GM19455 (cell line): ENCODE measurements at regions not wholly inside any gene's neighbourhood (a gene's known extent, or its start where the extent isn't known, plus 50 kb on each side); places are given as distances from the start of the nearest gene placed in this dataset.

ENCODE experiments used
- ATAC-seq: cut with Tn5 transposase; IDR thresholded peaks from one replicate; pipeline ENCODE4 v1.9.1; 2021; ENCODE audit not compliant: unreplicated experiment

DNA sequence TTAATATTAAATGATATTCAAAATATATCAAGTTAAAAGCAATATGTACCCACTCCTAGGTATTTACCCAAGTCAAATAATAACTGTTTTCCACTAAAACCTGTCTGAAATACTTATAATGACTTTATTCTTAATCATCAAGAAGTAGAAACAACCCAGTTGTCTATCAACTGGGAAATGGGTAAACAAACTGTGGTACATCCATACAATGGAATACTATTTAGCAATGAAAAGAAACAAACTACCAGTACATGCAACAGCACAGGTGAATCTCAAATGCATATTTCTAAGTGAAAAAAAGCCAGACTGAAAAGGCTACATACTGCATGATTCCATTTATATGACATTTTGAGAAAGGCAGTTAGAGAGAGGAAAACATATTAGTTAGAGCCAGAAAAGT is 559.9 kb downstream of the MBD2 start:
- no peak for ATAC-seq

DNA sequence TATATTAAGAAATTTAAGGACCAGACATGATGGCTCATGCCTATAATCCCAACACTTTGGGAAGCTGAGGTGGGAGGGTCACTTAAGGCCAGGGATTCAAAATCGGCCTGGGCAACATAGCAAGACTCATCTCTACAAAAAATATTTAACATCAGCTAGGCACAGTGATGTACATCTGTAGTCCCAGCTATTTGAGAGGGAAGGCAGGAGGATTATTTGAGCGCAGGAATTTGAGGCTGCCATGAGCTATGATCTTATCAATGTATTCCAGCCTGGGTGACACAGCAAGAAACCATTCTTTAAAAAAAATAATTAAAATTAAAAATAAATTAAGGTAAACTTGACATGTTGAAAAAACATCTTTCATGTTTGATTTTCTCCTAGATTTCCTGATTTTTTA is 564.2 kb downstream of the MBD2 start:
- ATAC-seq = no peak

DNA sequence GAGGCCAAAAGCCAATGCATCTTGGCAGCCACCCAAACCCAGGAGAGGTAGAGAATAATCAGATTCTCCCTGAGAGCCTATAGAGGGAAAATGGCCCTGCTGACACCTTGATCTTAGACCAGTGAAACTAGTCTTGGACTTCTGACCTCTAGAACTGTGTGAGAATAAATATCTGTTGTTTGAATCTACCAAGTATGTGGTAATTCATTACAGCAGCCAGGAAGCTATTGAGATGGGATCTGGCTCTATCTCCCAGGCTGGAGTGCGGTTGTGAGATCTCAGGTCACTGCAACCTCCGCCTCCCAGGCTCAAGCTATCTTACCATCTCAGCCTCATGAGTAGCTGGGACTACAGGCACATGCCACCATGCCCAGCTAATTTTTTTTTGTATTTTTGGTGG is 567.2 kb downstream of the MBD2 start:
- no peak for ATAC-seq

DNA sequence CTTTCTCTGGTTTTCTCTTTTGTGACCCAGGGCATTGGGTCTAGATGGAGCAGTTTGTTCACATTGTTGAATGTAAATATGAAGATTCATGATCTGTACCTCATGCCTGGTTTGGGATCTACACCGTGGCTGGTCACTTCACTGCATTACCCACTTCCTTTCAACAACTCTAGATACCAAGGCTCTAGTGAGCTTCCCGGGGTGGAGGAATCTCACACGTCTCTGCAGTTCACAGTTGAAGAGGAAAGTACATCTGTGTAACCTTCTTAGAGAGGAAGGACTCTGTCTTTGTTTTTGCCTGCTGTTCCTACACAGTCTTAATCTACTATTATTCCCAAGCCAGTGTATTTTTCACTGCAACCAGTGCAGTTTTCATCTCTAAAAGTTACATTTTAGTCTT is 574.8 kb downstream of the MBD2 start:
- ATAC-seq = no peak

DNA sequence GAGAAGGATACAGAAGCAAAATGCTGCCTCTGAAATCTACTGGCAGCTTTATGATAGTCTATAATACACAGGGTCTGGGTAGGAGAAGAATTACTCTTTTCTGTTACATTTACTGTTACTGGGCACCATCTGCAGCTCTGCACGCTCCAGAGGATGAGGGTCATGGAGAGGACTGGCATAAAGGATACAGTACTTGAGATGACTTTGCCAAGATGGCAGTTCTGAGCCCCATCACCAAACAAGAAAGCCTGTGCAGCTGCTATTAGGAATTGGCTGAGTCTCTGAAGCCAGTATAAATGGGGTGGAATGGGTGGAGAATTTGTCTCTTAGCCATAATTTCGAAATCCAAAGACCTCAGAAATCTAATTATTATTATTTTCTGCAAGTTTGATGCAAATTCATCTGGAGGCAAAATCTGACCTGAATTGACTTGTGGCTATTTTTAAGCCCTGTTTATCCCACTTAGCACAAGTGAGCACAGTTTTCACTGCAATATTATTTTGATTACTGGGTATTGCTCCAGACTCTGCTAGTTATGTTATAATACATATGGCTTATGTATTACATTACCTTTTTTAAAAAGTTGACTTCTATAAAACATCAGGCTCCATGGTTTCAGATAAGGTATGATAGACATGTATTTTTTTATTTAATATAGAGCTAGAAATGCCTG is 579.5 kb downstream of the MBD2 start:
- ATAC-seq = no peak

DNA sequence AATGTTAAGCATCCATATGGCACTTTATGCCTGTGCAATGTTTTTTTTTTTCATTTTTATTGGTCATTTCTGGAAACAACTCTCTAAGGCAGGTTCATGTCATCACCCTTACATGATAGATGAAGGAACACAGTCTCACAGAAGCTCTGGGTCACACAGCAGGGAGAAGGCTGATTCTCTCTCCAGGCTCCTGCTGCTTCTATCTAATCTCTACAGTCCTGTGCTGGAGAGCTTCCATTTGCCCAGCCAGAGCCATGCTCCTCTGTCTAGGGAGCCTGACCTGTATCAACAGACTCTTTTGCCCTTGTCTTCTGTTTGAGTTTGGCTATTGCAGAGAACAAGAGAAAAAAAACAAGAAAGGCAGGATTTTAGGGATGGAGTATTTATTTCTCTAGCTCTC is 584.8 kb downstream of the MBD2 start:
- no peak for ATAC-seq

DNA sequence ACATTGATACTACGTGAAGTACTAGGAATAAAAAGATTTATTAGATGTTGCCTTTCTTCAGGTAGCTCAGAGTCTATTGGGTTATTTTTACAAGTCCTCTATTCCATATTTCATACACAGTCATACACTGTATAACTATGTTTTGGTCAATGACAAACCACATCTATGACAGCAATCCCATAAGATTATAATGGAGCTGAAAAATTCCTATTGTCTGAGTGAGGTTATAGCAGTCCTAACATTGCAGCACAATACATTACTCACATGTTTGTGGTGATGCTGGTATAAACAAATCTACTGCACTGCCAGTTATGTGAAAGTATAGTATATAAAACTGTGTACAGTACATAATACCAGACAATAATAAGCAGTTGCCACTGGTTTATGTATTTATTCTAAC is 595.1 kb downstream of the MBD2 start:
- ATAC-seq = no peak

DNA sequence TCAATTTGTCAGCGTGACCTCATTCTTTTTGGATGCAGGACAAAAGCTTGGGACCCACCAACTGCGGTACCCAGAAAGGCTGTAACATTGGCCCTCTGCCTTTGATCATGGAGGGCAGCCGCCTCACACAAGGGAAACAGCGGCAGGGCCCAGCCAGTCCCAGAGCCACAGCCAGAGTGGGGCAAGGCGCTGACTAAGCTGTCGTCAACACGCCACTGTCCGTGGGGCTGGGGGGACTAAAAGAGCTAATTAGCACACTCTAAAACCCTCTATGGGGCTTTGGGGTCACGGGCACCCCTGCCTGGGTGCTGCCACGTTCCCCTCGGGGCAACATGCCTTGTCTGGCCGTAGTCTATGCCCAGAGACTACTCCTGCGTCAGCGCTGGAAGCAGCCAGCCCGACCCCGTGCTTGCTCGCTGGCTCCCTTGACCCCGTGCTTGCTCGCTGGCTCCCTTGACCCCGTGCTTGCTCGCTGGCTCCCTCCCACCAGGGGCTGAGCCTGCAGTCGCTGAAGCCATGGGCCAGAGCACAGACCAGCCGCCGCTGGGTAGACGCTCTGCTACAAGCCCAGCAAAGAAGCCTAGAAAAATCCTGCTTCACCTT is 598.4 kb downstream of the MBD2 start:
- ATAC-seq = no peak

DNA sequence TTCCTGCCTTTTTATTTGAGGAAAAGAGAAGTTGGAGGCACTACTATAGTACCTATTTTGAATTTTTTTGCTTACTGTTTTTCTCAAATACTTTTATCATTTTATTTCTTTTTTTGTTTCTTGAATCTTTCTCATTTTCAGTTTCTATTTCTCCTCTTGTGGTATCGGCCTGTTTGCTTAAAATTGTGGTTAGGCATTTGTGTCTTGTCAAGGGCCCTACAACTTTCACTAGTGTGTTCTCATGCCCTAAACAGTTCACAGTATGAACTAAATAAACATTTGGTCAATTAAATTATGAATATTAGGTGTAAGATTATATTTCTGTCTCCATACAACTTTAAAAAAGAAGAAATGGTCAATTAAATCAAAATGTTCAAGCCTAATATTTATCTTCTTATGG is 613.5 kb downstream of the MBD2 start:
- ATAC-seq = no peak

DNA sequence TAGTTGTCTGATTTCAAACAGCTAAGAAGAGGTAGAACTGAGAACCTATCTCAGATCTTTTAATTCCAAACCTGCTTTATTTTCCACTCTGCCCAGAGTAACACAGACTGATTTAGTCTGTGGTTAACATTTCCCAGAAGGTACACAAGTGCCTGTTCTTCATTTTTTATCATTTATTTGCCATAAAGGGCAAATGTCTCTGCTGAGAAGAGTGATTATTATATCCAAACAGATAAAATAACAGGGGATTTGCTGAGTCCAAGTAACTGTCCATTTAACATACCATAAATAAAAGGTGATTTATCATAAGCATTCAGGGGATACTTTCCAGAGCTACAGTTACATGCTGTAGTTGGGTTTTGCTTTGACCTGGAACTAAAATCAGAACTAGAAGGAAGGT is 617.7 kb downstream of the MBD2 start:
- ATAC-seq = no peak

DNA sequence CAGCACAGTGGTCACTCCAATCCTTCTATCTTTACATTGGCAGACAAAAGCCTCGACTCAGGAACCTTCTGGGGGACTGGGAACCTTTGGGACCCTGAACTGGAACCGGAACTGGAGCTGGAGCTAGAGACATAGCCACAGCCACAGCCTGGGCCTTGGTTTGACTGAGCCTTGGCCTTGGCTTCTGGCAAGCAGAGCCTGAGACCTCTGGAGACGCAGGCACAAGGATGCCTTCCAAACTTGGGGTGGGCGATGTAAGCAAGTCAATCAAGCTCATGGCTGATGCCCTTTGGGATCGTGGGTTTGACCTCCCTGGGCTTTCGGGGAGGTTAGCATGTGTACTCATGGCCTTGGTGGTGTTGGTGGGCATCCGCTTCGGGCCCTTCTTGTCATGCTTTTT is 619.3 kb downstream of the MBD2 start:
- ATAC-seq = no peak

DNA sequence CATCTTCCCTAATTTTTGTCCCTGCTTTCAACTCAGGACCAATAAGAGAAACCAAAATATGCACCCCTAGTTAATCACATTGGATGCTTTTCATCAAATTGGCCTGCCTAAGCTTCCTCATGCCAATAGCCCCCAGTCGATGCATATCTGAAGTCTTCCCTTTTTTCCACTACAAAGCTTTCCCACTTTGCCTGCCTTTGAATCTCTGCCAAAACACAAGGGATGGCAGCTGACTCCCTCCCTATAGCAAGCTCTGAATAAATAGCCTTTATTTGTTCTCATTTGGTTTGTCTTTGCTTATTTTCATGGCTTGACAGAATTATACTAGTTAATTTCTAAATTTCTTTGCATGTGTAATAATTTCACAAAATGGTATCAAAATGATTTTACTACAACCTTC is 621.2 kb downstream of the MBD2 start:
- no peak for ATAC-seq

DNA sequence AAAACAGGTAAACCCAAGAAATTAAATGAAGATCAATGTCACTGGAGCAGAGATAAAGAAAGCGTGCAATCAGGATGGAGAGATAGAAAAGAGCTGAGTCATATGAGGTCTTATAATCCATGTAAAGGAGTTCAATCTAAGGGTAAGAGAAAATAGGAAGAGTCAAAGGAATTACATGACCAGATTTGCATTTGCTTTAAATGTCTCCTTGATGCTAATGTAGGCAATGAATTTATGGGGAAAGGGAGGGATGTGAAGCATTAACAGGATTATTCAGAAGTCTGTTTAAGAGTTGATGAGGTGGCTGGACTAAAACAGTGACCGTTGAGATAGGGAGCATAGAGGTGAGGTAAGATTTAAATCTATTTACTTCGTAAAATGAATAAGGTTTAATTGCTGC is 623.1 kb downstream of the MBD2 start:
- ATAC-seq = no peak

DNA sequence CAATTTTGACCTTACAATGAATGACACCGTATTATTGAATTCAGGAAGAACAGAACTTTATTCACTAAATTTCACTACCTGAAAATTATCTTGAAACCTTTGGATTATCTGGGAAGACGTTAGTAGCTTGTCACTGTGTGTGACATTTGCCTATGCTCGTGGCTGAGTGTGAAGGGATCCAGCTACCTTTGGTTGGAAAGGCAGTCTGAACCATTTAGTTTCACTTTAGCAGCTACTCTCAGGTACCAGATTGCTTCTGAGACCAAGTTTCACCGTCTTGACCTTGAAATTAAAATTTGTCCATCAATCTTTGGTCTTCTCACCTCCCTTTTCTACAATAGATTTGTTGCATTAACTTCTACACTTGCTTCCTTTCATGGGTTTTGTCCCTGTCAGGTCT is 637.5 kb downstream of the MBD2 start:
- no peak for ATAC-seq
